Activated CD8-positive, alpha-beta T cell treated with anti-CD3 and anti-CD28 coated beads, Interleukin-2, amount 10 ng/mL, durations not matched to agents 7 days and 5 days (primary cell): ENCODE measurements at regions not wholly inside any gene's neighbourhood (a gene's known extent, or its start where the extent isn't known, plus 50 kb on each side); places are given as distances from the start of the nearest gene placed in this dataset.

Experiments used
- ATAC-seq: fragments of 150-1000 bp; cut with Tn5 transposase; one replicate; pipeline ENCODE4 v1.10.0; 2021; ENCODE audit warnings: moderate library complexity
- CTCF ChIA-PET: fragments of 350-600 bp; sonication (Branson Sonifier 250); formaldehyde crosslinking; loops from one replicate; lab custom pipeline; 2021; ENCODE audit warnings: antibody characterized with exemption; lab: Charles Lee
- POLR2A ChIA-PET: fragments of 350-600 bp; sonication (Branson Sonifier 250); formaldehyde crosslinking; loops from one replicate; lab custom pipeline; 2021; ENCODE audit warnings: antibody characterized with exemption; lab: Charles Lee
- DNase-seq: peaks from one replicate; pipeline ENCODE4 v3.0.0-alpha.2; 2020
- H3K27ac Mint-ChIP-seq: one replicate; pipeline ENCODE4 v1.8.0; 2021; ENCODE audit warnings: mild to moderate bottlenecking, mixed read lengths
- H3K27me3 Mint-ChIP-seq: one replicate; pipeline ENCODE4 v1.8.0; 2021; ENCODE audit warnings: low read depth, mixed read lengths
- H3K36me3 Mint-ChIP-seq: one replicate; pipeline ENCODE4 v1.8.0; 2021; ENCODE audit warnings: low read depth, mixed read lengths
- H3K4me1 Mint-ChIP-seq: one replicate; pipeline ENCODE4 v1.8.0; 2021; ENCODE audit warnings: low read depth, mixed read lengths
- H3K4me3 Mint-ChIP-seq: one replicate; pipeline ENCODE4 v1.8.0; 2021; ENCODE audit warnings: mild to moderate bottlenecking, mixed read lengths
- H3K9me3 Mint-ChIP-seq: one replicate; pipeline ENCODE4 v1.8.0; 2022; ENCODE audit warnings: mixed read lengths; ENCODE audit not compliant: insufficient read depth

DNA sequence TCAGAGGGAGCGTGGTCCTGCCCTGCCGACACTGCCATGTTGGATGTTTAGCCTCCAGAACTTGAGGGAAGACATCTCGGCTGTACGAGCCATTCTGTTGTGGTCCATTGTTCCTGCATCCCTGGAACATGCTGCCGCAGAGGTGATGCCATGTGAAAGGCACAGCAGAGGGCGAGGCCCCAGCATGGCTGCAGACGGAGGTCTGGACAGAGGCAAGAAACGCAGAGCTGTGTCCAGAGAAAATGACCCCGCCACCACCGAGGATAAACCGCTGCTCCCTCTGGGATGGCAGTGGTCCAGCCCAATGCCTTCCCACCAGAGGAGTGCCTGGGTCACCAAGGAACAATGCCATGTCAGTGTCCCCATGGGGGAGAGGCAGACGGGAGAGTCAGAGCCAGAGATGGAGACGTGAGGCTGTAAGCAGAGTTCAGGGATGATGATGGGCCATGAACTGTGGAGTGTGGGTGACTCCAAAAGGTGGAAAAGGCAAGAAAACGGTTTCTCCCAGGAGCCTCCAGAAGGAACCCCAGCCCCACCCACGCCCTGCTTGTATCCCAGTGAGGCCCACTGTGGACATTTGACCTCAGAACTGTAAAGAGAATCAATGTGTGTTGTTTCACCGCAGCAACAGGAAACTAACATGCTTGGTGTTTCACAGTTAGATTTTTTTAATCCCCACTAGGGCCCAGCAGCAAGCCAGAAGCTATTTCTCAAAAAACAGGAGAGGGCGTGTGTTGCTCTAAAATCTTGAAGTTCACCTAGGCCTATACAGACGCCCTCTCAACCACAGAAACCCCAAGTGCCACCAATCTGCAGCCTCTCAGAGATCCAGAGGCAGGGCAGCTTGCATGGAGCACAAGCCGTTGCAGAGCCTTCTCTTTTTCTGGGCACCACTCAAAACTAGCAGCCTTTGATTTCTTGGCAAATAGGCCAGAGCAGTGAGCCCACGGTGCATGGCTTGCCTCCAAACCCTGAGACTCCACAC lies 1422.9 kb downstream of the TBC1D22A start:
- peaks cover 3% of the 10 kb centered on the region for H3K27me3 Mint-ChIP-seq

DNA sequence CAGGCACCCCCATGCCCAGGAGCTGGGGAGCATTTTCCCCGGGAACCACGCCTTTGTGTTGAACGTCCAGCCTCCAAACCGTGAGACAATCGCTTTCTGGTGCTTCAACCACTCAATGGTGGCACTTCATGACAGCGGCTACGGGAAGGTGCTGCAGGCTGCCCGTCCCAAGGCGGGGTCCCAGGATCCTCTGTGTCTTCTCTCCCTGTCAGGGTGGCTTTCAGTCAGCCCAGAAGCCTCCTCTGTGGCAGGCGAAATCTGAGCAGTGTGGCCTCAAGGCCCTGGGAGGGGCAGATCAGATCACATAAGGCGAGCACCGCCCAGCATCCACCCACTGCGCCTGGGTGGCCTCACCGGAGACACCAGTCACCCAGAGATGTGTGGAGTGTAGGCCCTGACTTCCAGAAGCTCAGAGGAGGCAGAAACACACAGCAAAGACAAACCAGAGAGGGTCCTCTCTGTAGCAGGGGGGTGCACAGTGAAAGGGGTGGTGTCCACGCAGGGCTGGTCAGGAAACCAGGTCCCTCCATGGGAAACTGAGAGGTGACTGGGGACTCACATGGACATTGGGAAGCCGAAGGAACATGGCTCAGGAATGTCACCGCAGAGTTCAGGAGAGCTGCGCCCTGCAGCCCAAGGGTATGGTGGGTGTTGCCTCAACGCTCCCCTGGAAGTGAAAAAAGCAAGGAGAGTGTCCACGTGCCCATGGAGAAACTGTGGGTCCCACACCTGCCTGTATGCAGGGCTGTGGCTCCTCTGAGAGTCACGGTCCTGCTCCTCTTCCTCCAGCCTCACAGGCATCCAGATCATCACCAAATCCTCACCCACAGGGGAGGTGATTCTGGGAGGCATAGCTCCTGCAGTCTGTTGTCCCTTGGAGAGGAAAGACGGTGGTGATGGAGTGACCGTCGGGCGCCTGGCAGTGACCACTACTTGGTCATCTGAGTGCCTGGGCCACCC lies 1420.7 kb downstream of the TBC1D22A start:
- peaks cover 10% of the 10 kb centered on the region for H3K4me1 Mint-ChIP-seq
- H3K27me3 Mint-ChIP-seq: no peaks in the 10 kb centered on the region
- H3K27ac Mint-ChIP-seq: no peak overlapping the region
- H3K36me3 Mint-ChIP-seq: no peaks in the 10 kb centered on the region
- H3K9me3 Mint-ChIP-seq: no peaks in the 10 kb centered on the region
- H3K4me3 Mint-ChIP-seq: no peak overlapping the region
- POLR2A ChIA-PET: no interaction called here
- CTCF ChIA-PET: no interaction called here
- ATAC-seq (no peak), DNase-seq (no peak)

More for the DNA sequence above, 1422.9 kb downstream of the TBC1D22A start:
- ATAC-seq (no peak), DNase-seq (peak; percentile 23)
- peaks cover 1% of the 10 kb centered on the region for H3K9me3 Mint-ChIP-seq
- H3K36me3 Mint-ChIP-seq: no peaks in the 10 kb centered on the region
- H3K4me1 Mint-ChIP-seq: peaks cover 13% of the 10 kb centered on the region
- H3K4me3 Mint-ChIP-seq: no peak overlapping the region
- CTCF ChIA-PET: no interaction called here
- no peak overlapping the region for H3K27ac Mint-ChIP-seq
- POLR2A ChIA-PET: no interaction called here

- H3K4me1 Mint-ChIP-seq: peaks cover 10% of the 10 kb centered on the region
- no peaks in the 10 kb centered on the region for H3K27me3 Mint-ChIP-seq
- no peak overlapping the region for H3K4me3 Mint-ChIP-seq
- POLR2A ChIA-PET: no interaction called here
- CTCF ChIA-PET: no interaction called here
- no peaks in the 10 kb centered on the region for H3K36me3 Mint-ChIP-seq
- H3K27ac Mint-ChIP-seq: no peak overlapping the region
- DNase-seq (no peak), ATAC-seq (no peak)
- H3K9me3 Mint-ChIP-seq: no peaks in the 10 kb centered on the region
Observed at GRCh38 chr22:48182031-48182430, 1419.6 kb downstream of the TBC1D22A start.

- Mint-ChIP-seq H3K27me3 (no peaks in the 10 kb centered on the region), H3K27ac (no peak overlapping the region), H3K9me3 (no peaks in the 10 kb centered on the region), H3K4me1 (peaks cover 10% of the 10 kb centered on the region), H3K36me3 (no peaks in the 10 kb centered on the region), H3K4me3 (no peak overlapping the region)
- POLR2A ChIA-PET: no interaction called here
- CTCF ChIA-PET: no interaction called here
- DNase-seq (no peak), ATAC-seq (no peak)
Observed at GRCh38 chr22:48181263-48181955, 1419.0 kb downstream of the TBC1D22A start.

GRCh38 chr22:48180631-48181030 lies 1418.2 kb downstream of the TBC1D22A start:
- Mint-ChIP-seq H3K9me3 (no peaks in the 10 kb centered on the region), H3K4me1 (peaks cover 7% of the 10 kb centered on the region), H3K4me3 (no peak overlapping the region), H3K36me3 (no peaks in the 10 kb centered on the region), H3K27me3 (no peaks in the 10 kb centered on the region), H3K27ac (no peak overlapping the region)
- no peak for ATAC-seq
- DNase-seq: no peak
- POLR2A ChIA-PET: no interaction called here
- CTCF ChIA-PET: no interaction called here

DNA sequence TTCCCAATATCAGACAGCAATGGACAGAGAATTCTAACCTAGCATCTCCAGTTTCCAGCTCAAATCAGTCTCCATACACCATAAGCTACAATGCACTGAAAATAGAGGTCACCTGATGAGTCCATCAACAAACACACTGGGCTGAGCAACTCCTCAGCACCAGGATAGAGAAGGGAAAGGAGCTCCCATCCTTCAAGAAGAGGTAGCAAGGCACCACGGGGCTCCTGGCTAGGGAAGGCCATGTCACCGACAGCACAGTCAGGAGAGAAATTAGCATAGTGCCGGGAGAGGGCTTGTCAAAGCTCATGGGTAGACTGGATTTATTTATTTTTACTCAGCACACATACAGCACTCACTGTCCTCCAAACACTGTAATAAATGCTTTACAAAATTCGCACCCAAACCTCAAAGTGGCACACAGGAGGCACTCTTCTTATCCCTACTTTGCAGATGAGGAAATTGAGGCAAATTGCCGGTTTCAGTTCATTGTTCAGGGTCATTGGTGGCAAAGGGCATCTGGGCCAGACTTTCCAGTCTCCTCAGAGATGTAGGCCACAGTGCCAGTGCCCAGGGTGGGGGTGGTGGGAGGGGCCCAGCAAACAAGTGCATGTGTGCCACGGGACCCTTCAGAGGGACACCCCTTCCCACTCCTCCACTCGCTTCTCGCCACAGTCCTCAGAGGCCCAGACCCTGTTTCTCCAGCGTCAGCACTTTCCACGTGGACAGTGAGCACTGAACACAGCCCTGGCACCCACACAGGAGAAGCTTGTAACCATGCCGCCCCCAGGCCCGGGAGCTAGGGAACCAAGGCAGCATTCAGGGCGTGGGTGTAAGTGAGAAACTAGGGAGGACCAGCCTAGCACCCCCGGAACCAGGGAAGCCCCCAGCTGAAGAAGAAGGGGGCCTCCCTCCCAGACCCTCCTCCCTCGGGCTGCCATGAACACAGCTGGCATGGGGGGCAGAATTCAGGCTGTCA lies 1417.4 kb downstream of the TBC1D22A start:
- H3K27ac Mint-ChIP-seq: no peak overlapping the region
- H3K27me3 Mint-ChIP-seq: no peaks in the 10 kb centered on the region
- ATAC-seq (no peak), DNase-seq (no peak)
- H3K36me3 Mint-ChIP-seq: no peaks in the 10 kb centered on the region
- no peaks in the 10 kb centered on the region for H3K4me1 Mint-ChIP-seq
- POLR2A ChIA-PET: no interaction called here
- H3K9me3 Mint-ChIP-seq: no peaks in the 10 kb centered on the region
- H3K4me3 Mint-ChIP-seq: no peak overlapping the region
- CTCF ChIA-PET: no interaction called here

GRCh38 chr22:48178536-48178935 lies 1416.1 kb downstream of the TBC1D22A start:
- no peak for ATAC-seq

GRCh38 chr22:48177631-48178030 lies 1415.2 kb downstream of the TBC1D22A start:
- Mint-ChIP-seq H3K9me3 (no peaks in the 10 kb centered on the region), H3K36me3 (no peaks in the 10 kb centered on the region), H3K27me3 (no peaks in the 10 kb centered on the region), H3K4me1 (no peaks in the 10 kb centered on the region), H3K4me3 (no peak overlapping the region), H3K27ac (no peak overlapping the region)
- ChIA-PET POLR2A (no interaction called here), CTCF (no interaction called here)
- no peak for DNase-seq
- ATAC-seq: no peak

More at GRCh38 chr22:48178536-48178935, 1416.1 kb downstream of the TBC1D22A start:
- H3K4me3 Mint-ChIP-seq: no peak overlapping the region
- ChIA-PET CTCF (no interaction called here), POLR2A (no interaction called here)
- no peaks in the 10 kb centered on the region for H3K9me3 Mint-ChIP-seq
- DNase-seq: no peak
- no peak overlapping the region for H3K27ac Mint-ChIP-seq
- no peaks in the 10 kb centered on the region for H3K27me3 Mint-ChIP-seq
- no peaks in the 10 kb centered on the region for H3K36me3 Mint-ChIP-seq
- H3K4me1 Mint-ChIP-seq: no peaks in the 10 kb centered on the region

DNA sequence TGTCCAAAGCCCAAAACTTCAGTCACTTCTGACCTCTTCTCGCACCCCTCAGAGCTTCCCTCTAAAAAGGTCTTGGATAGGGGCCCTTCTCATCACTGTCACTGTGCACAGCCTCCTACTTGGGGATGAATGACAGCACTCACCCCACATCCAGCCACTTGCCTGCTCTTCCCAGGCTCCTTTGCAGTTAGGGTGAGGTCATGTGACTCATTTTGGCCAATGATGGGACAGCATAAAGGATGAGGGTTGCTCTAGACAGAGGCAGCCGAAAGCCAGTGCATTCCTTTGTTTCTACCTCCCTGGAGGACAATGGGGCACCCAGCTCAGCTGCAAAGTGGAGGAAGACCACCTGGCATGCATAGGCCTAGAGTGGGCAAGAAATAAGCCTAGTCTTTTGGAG lies 1413.3 kb downstream of the TBC1D22A start:
- ChIA-PET CTCF (no interaction called here), POLR2A (no interaction called here)
- H3K4me1 Mint-ChIP-seq: no peaks in the 10 kb centered on the region
- H3K4me3 Mint-ChIP-seq: no peak overlapping the region
- ATAC-seq (no peak), DNase-seq (no peak)
- H3K27me3 Mint-ChIP-seq: no peaks in the 10 kb centered on the region
- no peak overlapping the region for H3K27ac Mint-ChIP-seq
- no peaks in the 10 kb centered on the region for H3K36me3 Mint-ChIP-seq
- no peaks in the 10 kb centered on the region for H3K9me3 Mint-ChIP-seq

DNA sequence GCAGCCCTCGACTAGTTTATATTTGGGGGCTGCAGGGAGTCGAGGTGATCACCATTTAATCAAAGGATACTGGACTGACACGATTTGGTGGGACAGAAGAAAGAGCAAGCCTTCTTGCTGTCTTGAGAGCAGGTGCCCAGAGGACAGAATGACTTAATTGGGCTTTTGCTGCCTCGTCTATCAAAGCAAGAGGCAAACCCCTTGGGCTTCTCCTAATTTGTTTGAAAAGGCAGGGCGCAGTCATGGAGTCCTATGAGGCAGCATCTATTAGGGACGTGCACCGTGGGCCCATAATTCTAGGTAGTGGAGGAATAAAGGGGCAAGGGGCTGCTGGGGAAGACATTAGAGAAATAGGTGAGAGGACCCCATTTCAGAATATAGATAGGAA lies 1411.3 kb downstream of the TBC1D22A start:
- H3K36me3 Mint-ChIP-seq: no peaks in the 10 kb centered on the region
- no peak for ATAC-seq
- no peak overlapping the region for H3K4me3 Mint-ChIP-seq
- no peaks in the 10 kb centered on the region for H3K4me1 Mint-ChIP-seq
- no peak for DNase-seq
- CTCF ChIA-PET: no interaction called here
- no peaks in the 10 kb centered on the region for H3K9me3 Mint-ChIP-seq
- H3K27ac Mint-ChIP-seq: no peak overlapping the region
- no peaks in the 10 kb centered on the region for H3K27me3 Mint-ChIP-seq
- POLR2A ChIA-PET: no interaction called here
